ENCODE measurements at regions not wholly inside any gene's neighbourhood (a gene's known extent, or its start where the extent isn't known, plus 50 kb on each side); places are given as distances from the start of the nearest gene placed in this dataset.

GRCh38 chr10:65126288-65126687 lies 1605.1 kb downstream of the REEP3 start:
- no peaks in the 10 kb centered on the region for H3K79me1 ChIP-seq (ENCODE audit: low read depth, low read length)
- H2BK15ac ChIP-seq (ENCODE audit: low read length), result no peak overlapping the region
- no peaks in the 10 kb centered on the region for H3K27me3 ChIP-seq (ENCODE audit: control insufficient read depth in 3 of 3, insufficient read depth in 3 of 3, low read depth in 1 of 3, low read length in 3 of 3)
- H4K8ac ChIP-seq (ENCODE audit: low read depth, low read length), result no peak overlapping the region
- no peak overlapping the region for H3K27ac ChIP-seq (replicated peaks; ENCODE audit: low read length)
- no CpG with 5 or more reads among the region's 1 CpG for WGBS, 2 donors (ENCODE audit: extremely low coverage in 2 of 2, insufficient read length in 2 of 2, insufficient replicate concordance in 1 of 2)
- no peak overlapping the region for H3K18ac ChIP-seq (ENCODE audit: low read length)
- H3K4me1 ChIP-seq (ENCODE audit: control insufficient read depth in 2 of 2, insufficient read depth in 1 of 2, low read depth in 1 of 2, low read length in 2 of 2), result no peaks in the 10 kb centered on the region
- no peaks in the 10 kb centered on the region for H3K36me3 ChIP-seq (replicated peaks in 1 of 2; ENCODE audit: control insufficient read depth in 2 of 2, insufficient read depth in 2 of 2, low read length in 2 of 2)
- H2AK5ac ChIP-seq (ENCODE audit: low read depth, low read length), result no peak overlapping the region
- no peak overlapping the region for H3K4ac ChIP-seq (ENCODE audit: low read length)
- H2BK120ac ChIP-seq (ENCODE audit: low read depth, low read length), result no peak overlapping the region
- no peak overlapping the region for H3K4me3 ChIP-seq (ENCODE audit: low read length in 2 of 2)
- H3K9me3 ChIP-seq (replicated peaks in 1 of 2; ENCODE audit: control insufficient read depth in 2 of 2, insufficient read depth in 1 of 2, low read depth in 1 of 2, low read length in 2 of 2), result no peaks in the 10 kb centered on the region
- no peak overlapping the region for H3K23ac ChIP-seq (ENCODE audit: low read depth, low read length, poor library complexity)
- H4K91ac ChIP-seq (ENCODE audit: low read depth, low read length, poor library complexity), result no peak overlapping the region
- H3K4me2 ChIP-seq (ENCODE audit: insufficient read depth, low read length, poor library complexity, severe bottlenecking), result no peak overlapping the region
- no peak for DNase-seq (ENCODE audit: low spot score)
- H2AFZ ChIP-seq (ENCODE audit: low read length), result no peak overlapping the region
- no peak overlapping the region for H3K14ac ChIP-seq (ENCODE audit: low read length)
- no peak overlapping the region for H2BK12ac ChIP-seq (ENCODE audit: low read length)
- no peak overlapping the region for H2BK5ac ChIP-seq (ENCODE audit: low read length)
- H3K9ac ChIP-seq (ENCODE audit: low read depth, low read length, poor library complexity), result no peak overlapping the region

- H3K18ac ChIP-seq (ENCODE audit: low read length), result no peak overlapping the region
- H2BK5ac ChIP-seq (ENCODE audit: low read length), result no peak overlapping the region
- no peak overlapping the region for H2AK5ac ChIP-seq (ENCODE audit: low read depth, low read length)
- H4K91ac ChIP-seq (ENCODE audit: low read depth, low read length, poor library complexity), result no peak overlapping the region
- H2AFZ ChIP-seq (ENCODE audit: low read length), result no peak overlapping the region
- DNase-seq (ENCODE audit: low spot score), result no peak
- H2BK15ac ChIP-seq (ENCODE audit: low read length), result no peak overlapping the region
- no peak overlapping the region for H3K4me3 ChIP-seq (ENCODE audit: low read length in 2 of 2)
- H3K36me3 ChIP-seq (replicated peaks in 1 of 2; ENCODE audit: control insufficient read depth in 2 of 2, insufficient read depth in 2 of 2, low read length in 2 of 2), result no peaks in the 10 kb centered on the region
- H3K4me1 ChIP-seq (ENCODE audit: control insufficient read depth in 2 of 2, insufficient read depth in 1 of 2, low read depth in 1 of 2, low read length in 2 of 2), result no peaks in the 10 kb centered on the region
- no peak overlapping the region for H2BK12ac ChIP-seq (ENCODE audit: low read length)
- H3K27me3 ChIP-seq (ENCODE audit: control insufficient read depth in 3 of 3, insufficient read depth in 3 of 3, low read depth in 1 of 3, low read length in 3 of 3), result no peaks in the 10 kb centered on the region
- WGBS, 2 donors (ENCODE audit: extremely low coverage in 2 of 2, insufficient read length in 2 of 2, insufficient replicate concordance in 1 of 2), result no CpG with 5 or more reads among the region's 2 CpGs
- H2BK120ac ChIP-seq (ENCODE audit: low read depth, low read length), result no peak overlapping the region
- no peaks in the 10 kb centered on the region for H3K9me3 ChIP-seq (replicated peaks in 1 of 2; ENCODE audit: control insufficient read depth in 2 of 2, insufficient read depth in 1 of 2, low read depth in 1 of 2, low read length in 2 of 2)
- no peak overlapping the region for H3K14ac ChIP-seq (ENCODE audit: low read length)
- no peak overlapping the region for H3K4me2 ChIP-seq (ENCODE audit: insufficient read depth, low read length, poor library complexity, severe bottlenecking)
- H3K9ac ChIP-seq (ENCODE audit: low read depth, low read length, poor library complexity), result no peak overlapping the region
- no peak overlapping the region for H4K8ac ChIP-seq (ENCODE audit: low read depth, low read length)
- H3K4ac ChIP-seq (ENCODE audit: low read length), result no peak overlapping the region
- H3K23ac ChIP-seq (ENCODE audit: low read depth, low read length, poor library complexity), result no peak overlapping the region
- H3K27ac ChIP-seq (replicated peaks; ENCODE audit: low read length), result no peak overlapping the region
- no peaks in the 10 kb centered on the region for H3K79me1 ChIP-seq (ENCODE audit: low read depth, low read length)
Observed at GRCh38 chr10:65128277-65128676, 1607.1 kb downstream of the REEP3 start.

GRCh38 chr10:65130162-65130758 lies 1609.1 kb downstream of the REEP3 start:
- Histone ChIP-seq H2AK5ac (ENCODE audit: low read depth, low read length) (no peak overlapping the region), H3K14ac (ENCODE audit: low read length) (no peak overlapping the region), H3K79me1 (ENCODE audit: low read depth, low read length) (no peaks in the 10 kb centered on the region), H3K4me3 (ENCODE audit: low read length in 2 of 2) (no peak overlapping the region), H4K8ac (ENCODE audit: low read depth, low read length) (no peak overlapping the region), H3K4me1 (ENCODE audit: control insufficient read depth in 2 of 2, insufficient read depth in 1 of 2, low read depth in 1 of 2, low read length in 2 of 2) (no peaks in the 10 kb centered on the region), H4K91ac (ENCODE audit: low read depth, low read length, poor library complexity) (no peak overlapping the region), H3K18ac (ENCODE audit: low read length) (no peak overlapping the region), H3K27ac (replicated peaks; ENCODE audit: low read length) (no peak overlapping the region), H3K4me2 (ENCODE audit: insufficient read depth, low read length, poor library complexity, severe bottlenecking) (no peak overlapping the region), H3K9ac (ENCODE audit: low read depth, low read length, poor library complexity) (no peak overlapping the region), H3K4ac (ENCODE audit: low read length) (no peak overlapping the region), H2BK5ac (ENCODE audit: low read length) (no peak overlapping the region), H3K9me3 (replicated peaks in 1 of 2; ENCODE audit: control insufficient read depth in 2 of 2, insufficient read depth in 1 of 2, low read depth in 1 of 2, low read length in 2 of 2) (no peaks in the 10 kb centered on the region), H3K23ac (ENCODE audit: low read depth, low read length, poor library complexity) (no peak overlapping the region), H2AFZ (ENCODE audit: low read length) (no peak overlapping the region), H2BK120ac (ENCODE audit: low read depth, low read length) (no peak overlapping the region), H3K36me3 (replicated peaks in 1 of 2; ENCODE audit: control insufficient read depth in 2 of 2, insufficient read depth in 2 of 2, low read length in 2 of 2) (no peaks in the 10 kb centered on the region), H3K27me3 (ENCODE audit: control insufficient read depth in 3 of 3, insufficient read depth in 3 of 3, low read depth in 1 of 3, low read length in 3 of 3) (no peaks in the 10 kb centered on the region), H2BK12ac (ENCODE audit: low read length) (no peak overlapping the region), H2BK15ac (ENCODE audit: low read length) (no peak overlapping the region)
- no CpG with 5 or more reads among the region's 1 CpG for WGBS, 2 donors (ENCODE audit: extremely low coverage in 2 of 2, insufficient read length in 2 of 2, insufficient replicate concordance in 1 of 2)
- no peak for DNase-seq (ENCODE audit: low spot score)

GRCh38 chr10:65133652-65134051 lies 1612.5 kb downstream of the REEP3 start:
- DNase-seq (ENCODE audit: low spot score), result no peak
- no CpG with 5 or more reads among the region's 5 CpGs for WGBS, 2 donors (ENCODE audit: extremely low coverage in 2 of 2, insufficient read length in 2 of 2, insufficient replicate concordance in 1 of 2)
- no peak overlapping the region for H4K8ac ChIP-seq (ENCODE audit: low read depth, low read length)

More at GRCh38 chr10:65133652-65134051, 1612.5 kb downstream of the REEP3 start:
- Histone ChIP-seq H3K4me3 (ENCODE audit: low read length in 2 of 2) (no peak overlapping the region), H3K14ac (ENCODE audit: low read length) (no peak overlapping the region), H3K4ac (ENCODE audit: low read length) (no peak overlapping the region), H3K9ac (ENCODE audit: low read depth, low read length, poor library complexity) (no peak overlapping the region), H3K79me1 (ENCODE audit: low read depth, low read length) (no peaks in the 10 kb centered on the region), H3K27ac (replicated peaks; ENCODE audit: low read length) (no peak overlapping the region), H2AFZ (ENCODE audit: low read length) (no peak overlapping the region), H2AK5ac (ENCODE audit: low read depth, low read length) (no peak overlapping the region), H3K9me3 (replicated peaks in 1 of 2; ENCODE audit: control insufficient read depth in 2 of 2, insufficient read depth in 1 of 2, low read depth in 1 of 2, low read length in 2 of 2) (no peaks in the 10 kb centered on the region), H4K91ac (ENCODE audit: low read depth, low read length, poor library complexity) (no peak overlapping the region), H3K18ac (ENCODE audit: low read length) (no peak overlapping the region), H3K27me3 (ENCODE audit: control insufficient read depth in 3 of 3, insufficient read depth in 3 of 3, low read depth in 1 of 3, low read length in 3 of 3) (no peaks in the 10 kb centered on the region), H3K23ac (ENCODE audit: low read depth, low read length, poor library complexity) (no peak overlapping the region), H2BK12ac (ENCODE audit: low read length) (no peak overlapping the region), H3K4me1 (ENCODE audit: control insufficient read depth in 2 of 2, insufficient read depth in 1 of 2, low read depth in 1 of 2, low read length in 2 of 2) (no peaks in the 10 kb centered on the region), H2BK120ac (ENCODE audit: low read depth, low read length) (no peak overlapping the region), H2BK15ac (ENCODE audit: low read length) (no peak overlapping the region), H2BK5ac (ENCODE audit: low read length) (no peak overlapping the region), H3K4me2 (ENCODE audit: insufficient read depth, low read length, poor library complexity, severe bottlenecking) (no peak overlapping the region), H3K36me3 (replicated peaks in 1 of 2; ENCODE audit: control insufficient read depth in 2 of 2, insufficient read depth in 2 of 2, low read length in 2 of 2) (no peaks in the 10 kb centered on the region)

All from neuronal stem cell (in vitro differentiated cells).